NB4 (cell line): ENCODE measurements at regions not wholly inside any gene's neighbourhood (a gene's known extent, or its start where the extent isn't known, plus 50 kb on each side); places are given as distances from the start of the nearest gene placed in this dataset.

Experiments used
- DNase-seq: peaks from one replicate; pipeline ENCODE4 v3.0.0; 2010; ENCODE audit warnings: low read depth
- H3K4me3 ChIP-seq: one replicate; pipeline ENCODE4 v1.5.1; 2011; ENCODE audit warnings: mild to moderate bottlenecking, low read depth, low read length, moderate library complexity
- MYC ChIP-seq: IDR thresholded peaks from 2 replicates; pipeline ENCODE4 v1.6.1; 2011; ENCODE audit warnings: low read depth, low read length
- POLR2A ChIP-seq: IDR thresholded peaks from 2 replicates; pipeline ENCODE4 v1.6.1; 2011; ENCODE audit warnings: mild to moderate bottlenecking; ENCODE audit not compliant: insufficient read length; ENCODE audit errors: extremely low read depth
- TF ChIP-seq, protein P1 (sequence below): IDR thresholded peaks from one replicate; pipeline ENCODE4 v1.5.1; 2012; ENCODE audit warnings: low read depth, low read length
- TF ChIP-seq, protein P2 (sequence below): IDR thresholded peaks from 2 replicates; pipeline ENCODE4 v1.6.1; 2011; ENCODE audit warnings: low read depth, low read length

DNA sequence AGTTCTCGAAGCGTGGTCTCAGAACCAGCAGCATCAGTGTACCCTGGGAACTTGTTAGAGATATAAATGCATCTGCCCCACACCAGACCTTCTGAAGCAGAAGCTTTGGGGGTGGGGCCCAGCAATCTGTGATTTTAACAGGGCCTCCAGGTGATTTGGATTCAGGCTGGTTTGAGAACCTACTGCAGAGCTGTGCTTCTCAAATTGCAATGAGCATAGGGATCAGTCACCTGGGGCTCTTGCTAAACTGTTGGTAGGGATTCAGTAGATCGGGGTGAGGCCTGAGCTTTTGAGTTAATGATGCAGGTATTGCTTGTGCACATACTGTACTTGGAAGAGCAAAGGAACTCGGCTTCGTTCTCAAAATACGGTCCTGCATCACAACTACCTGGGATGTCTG, 243.6 kb upstream of the PODXL start:
- DNase-seq, result no peak
- H3K4me3 ChIP-seq, result no peak overlapping the region
- TF ChIP-seq MYC (no peak), POLR2A (no peak)
- TF ChIP-seq, protein P1, sequence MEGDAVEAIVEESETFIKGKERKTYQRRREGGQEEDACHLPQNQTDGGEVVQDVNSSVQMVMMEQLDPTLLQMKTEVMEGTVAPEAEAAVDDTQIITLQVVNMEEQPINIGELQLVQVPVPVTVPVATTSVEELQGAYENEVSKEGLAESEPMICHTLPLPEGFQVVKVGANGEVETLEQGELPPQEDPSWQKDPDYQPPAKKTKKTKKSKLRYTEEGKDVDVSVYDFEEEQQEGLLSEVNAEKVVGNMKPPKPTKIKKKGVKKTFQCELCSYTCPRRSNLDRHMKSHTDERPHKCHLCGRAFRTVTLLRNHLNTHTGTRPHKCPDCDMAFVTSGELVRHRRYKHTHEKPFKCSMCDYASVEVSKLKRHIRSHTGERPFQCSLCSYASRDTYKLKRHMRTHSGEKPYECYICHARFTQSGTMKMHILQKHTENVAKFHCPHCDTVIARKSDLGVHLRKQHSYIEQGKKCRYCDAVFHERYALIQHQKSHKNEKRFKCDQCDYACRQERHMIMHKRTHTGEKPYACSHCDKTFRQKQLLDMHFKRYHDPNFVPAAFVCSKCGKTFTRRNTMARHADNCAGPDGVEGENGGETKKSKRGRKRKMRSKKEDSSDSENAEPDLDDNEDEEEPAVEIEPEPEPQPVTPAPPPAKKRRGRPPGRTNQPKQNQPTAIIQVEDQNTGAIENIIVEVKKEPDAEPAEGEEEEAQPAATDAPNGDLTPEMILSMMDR, result no peak
- TF ChIP-seq, protein P2, sequence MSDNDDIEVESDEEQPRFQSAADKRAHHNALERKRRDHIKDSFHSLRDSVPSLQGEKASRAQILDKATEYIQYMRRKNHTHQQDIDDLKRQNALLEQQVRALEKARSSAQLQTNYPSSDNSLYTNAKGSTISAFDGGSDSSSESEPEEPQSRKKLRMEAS, result no peak

GRCh38 chr7:131797841-131798240, 241.4 kb upstream of the PODXL start:
- DNase-seq, result no peak
- TF ChIP-seq, protein P1, result no peak
- no peak overlapping the region for H3K4me3 ChIP-seq

GRCh38 chr7:131795400-131795799, 239.0 kb upstream of the PODXL start:
- no peak for DNase-seq
- no peak overlapping the region for H3K4me3 ChIP-seq
- no peak for TF ChIP-seq MYC
- TF ChIP-seq, protein P2, result no peak
- TF ChIP-seq POLR2A, result no peak
- TF ChIP-seq, protein P1, result no peak

- no peak for TF ChIP-seq POLR2A
- TF ChIP-seq, protein P1, result no peak
- no peak overlapping the region for H3K4me3 ChIP-seq
- DNase-seq, result no peak
These were observed 235.9 kb upstream of the PODXL start for GRCh38 chr7:131792311-131792710.

- TF ChIP-seq POLR2A, result no peak
- TF ChIP-seq, protein P1, result no peak
- TF ChIP-seq, protein P2, result no peak
- no peak for TF ChIP-seq MYC
- H3K4me3 ChIP-seq, result no peak overlapping the region
- no peak for DNase-seq
These were observed 230.7 kb upstream of the PODXL start for GRCh38 chr7:131787101-131787500.

DNA sequence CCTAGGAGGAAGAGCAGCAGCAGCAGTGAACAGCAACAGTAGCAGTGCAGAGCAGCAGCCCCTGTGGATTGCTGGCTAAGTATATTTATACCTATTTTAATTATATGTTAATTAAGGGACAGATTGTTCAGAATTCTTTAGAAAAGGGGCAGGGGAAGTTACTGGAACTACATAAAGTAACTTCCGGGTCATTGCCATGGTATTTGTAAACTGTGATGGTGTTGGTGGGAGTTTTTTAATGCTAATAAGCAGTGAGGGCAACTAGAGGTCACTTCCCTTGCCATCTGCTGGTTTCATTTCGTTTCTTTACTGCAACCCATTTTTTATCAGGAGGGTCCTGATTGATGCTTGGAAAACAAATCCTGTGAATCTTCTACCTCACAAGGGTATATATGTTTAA, 229.8 kb upstream of the PODXL start:
- DNase-seq, result no peak

More for the DNA sequence above, 229.8 kb upstream of the PODXL start:
- TF ChIP-seq, protein P2, result no peak
- no peak for TF ChIP-seq MYC
- TF ChIP-seq, protein P1, result no peak
- TF ChIP-seq POLR2A, result no peak
- no peak overlapping the region for H3K4me3 ChIP-seq
